Karpas-422 (cell line): ENCODE measurements at regions not wholly inside any gene's neighbourhood (a gene's known extent, or its start where the extent isn't known, plus 50 kb on each side); places are given as distances from the start of the nearest gene placed in this dataset.

Experiments used
- DNase-seq: peaks from one replicate; pipeline ENCODE4 v3.0.0-alpha.2; 2015
- H2AFZ ChIP-seq: fragments of 200-600 bp; sonication (generic); 2 replicates; pipeline ENCODE4 v1.6.1; 2014; ENCODE audit warnings: antibody characterized with exemption, low read length, mixed read lengths
- H3K27ac ChIP-seq: fragments of 200-600 bp; sonication (generic); 2 replicates; pipeline ENCODE4 v1.5.1; 2014; ENCODE audit warnings: mild to moderate bottlenecking, low read length, moderate library complexity
- H3K27me3 ChIP-seq: fragments of 200-600 bp; sonication (generic); 2 replicates; pipeline ENCODE4 v1.6.1; 2014; ENCODE audit warnings: low read length, mixed read lengths
- H3K36me3 ChIP-seq: fragments of 200-600 bp; sonication (generic); 2 replicates; pipeline ENCODE4 v1.6.1; 2014; ENCODE audit warnings: low read length, mixed read lengths; ENCODE audit not compliant: insufficient read depth
- H3K4me1 ChIP-seq: fragments of 200-600 bp; sonication (generic); 2 replicates; pipeline ENCODE4 v1.6.1; 2014; ENCODE audit warnings: mild to moderate bottlenecking, low read length, mixed read lengths
- H3K4me2 ChIP-seq: fragments of 200-600 bp; sonication (generic); 2 replicates; pipeline ENCODE4 v1.6.1; 2014; ENCODE audit warnings: low read length, low read depth, mild to moderate bottlenecking; ENCODE audit not compliant: poor library complexity, severe bottlenecking
- H3K4me3 ChIP-seq: fragments of 200-600 bp; sonication (generic); 2 replicates; pipeline ENCODE4 v1.5.1; 2014; ENCODE audit warnings: mild to moderate bottlenecking, antibody characterized with exemption, low read length, mixed read lengths
- H3K79me2 ChIP-seq: fragments of 200-600 bp; sonication (generic); 2 replicates; pipeline ENCODE4 v1.6.1; 2014; ENCODE audit warnings: mild to moderate bottlenecking, low read length, mixed read lengths
- H3K9ac ChIP-seq: fragments of 200-600 bp; sonication (generic); 2 replicates; pipeline ENCODE4 v1.6.0; 2014; ENCODE audit warnings: low read length
- H3K9me2 ChIP-seq: fragments of 200-600 bp; sonication (generic), shearing (Covaris generic); replicated peaks from 2 replicates; pipeline ENCODE4 v1.6.0; 2014; ENCODE audit warnings: mild to moderate bottlenecking, low read length, moderate library complexity; ENCODE audit not compliant: insufficient read depth
- H3K9me3 ChIP-seq: fragments of 300-700, 200-600 bp; sonication (generic); 2 replicates; pipeline ENCODE4 v1.6.1; 2014; ENCODE audit warnings: low read length, mixed read lengths
- H4K20me1 ChIP-seq: fragments of 200-600 bp; sonication (generic); 2 replicates; pipeline ENCODE4 v1.6.1; 2014; ENCODE audit warnings: mild to moderate bottlenecking, antibody characterized with exemption, low read length, low read depth; ENCODE audit not compliant: insufficient read depth

DNA sequence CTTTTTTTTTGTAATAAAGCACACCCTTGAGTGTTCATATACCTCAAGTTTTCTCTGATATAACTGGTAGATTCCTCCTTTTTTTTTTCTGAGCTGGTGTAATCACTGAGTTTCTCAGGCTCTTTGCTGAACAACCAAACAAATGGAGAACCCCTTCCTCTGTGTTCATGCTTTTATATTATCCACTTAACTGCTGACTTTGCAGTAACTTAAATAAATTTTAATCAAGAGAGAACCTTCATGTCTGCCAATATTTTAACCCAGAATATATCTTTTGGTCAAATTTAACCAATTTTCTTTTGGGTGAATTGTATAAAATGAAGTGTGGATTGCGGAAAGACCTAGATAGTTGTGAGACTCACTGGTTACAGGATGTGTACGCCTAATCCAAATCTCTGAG, 833.0 kb upstream of the COX7C start:
- no peak overlapping the region for H3K4me3 ChIP-seq
- DNase-seq: no peak
- no peak overlapping the region for H3K9ac ChIP-seq
- no peaks in the 10 kb centered on the region for H3K4me1 ChIP-seq
- no peak overlapping the region for H2AFZ ChIP-seq
- no peak overlapping the region for H3K4me2 ChIP-seq
- no peaks in the 10 kb centered on the region for H3K27me3 ChIP-seq
- no peaks in the 10 kb centered on the region for H3K36me3 ChIP-seq
- H3K9me2 ChIP-seq: no peaks in the 10 kb centered on the region
- H4K20me1 ChIP-seq: no peaks in the 10 kb centered on the region
- H3K9me3 ChIP-seq: peaks cover 17% of the 10 kb centered on the region; the same call in 1 of the 2 replicates
- H3K79me2 ChIP-seq: no peaks in the 10 kb centered on the region
- H3K27ac ChIP-seq: no peak overlapping the region

DNA sequence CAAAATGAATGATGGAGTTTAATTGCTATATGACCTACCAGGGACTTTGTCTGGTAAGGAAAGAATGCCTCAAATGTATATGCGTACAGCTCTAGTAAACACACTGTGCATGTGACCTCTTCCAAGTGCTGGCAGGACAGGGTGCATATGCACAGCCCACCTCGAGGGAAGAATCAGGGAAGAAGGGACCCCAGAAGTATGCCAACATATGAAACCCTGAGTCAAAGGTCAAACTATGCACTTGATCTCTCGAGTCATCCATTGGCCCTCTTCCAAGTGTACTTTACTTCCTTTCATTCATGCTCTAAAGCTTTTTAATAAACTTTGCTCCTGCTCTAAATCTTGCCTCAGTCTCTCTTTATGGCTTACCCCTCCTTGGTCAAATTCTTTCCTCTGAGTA, 804.6 kb upstream of the COX7C start:
- H4K20me1 ChIP-seq: no peaks in the 10 kb centered on the region
- H3K4me1 ChIP-seq: no peaks in the 10 kb centered on the region
- H3K4me2 ChIP-seq: no peak overlapping the region
- no peaks in the 10 kb centered on the region for H3K36me3 ChIP-seq
- no peak overlapping the region for H3K27ac ChIP-seq
- H3K27me3 ChIP-seq: no peaks in the 10 kb centered on the region
- H3K9me2 ChIP-seq: no peaks in the 10 kb centered on the region
- no peak overlapping the region for H2AFZ ChIP-seq
- no peaks in the 10 kb centered on the region for H3K79me2 ChIP-seq
- H3K9me3 ChIP-seq: peaks cover 13% of the 10 kb centered on the region
- DNase-seq: no peak
- no peak overlapping the region for H3K9ac ChIP-seq
- no peak overlapping the region for H3K4me3 ChIP-seq

DNA sequence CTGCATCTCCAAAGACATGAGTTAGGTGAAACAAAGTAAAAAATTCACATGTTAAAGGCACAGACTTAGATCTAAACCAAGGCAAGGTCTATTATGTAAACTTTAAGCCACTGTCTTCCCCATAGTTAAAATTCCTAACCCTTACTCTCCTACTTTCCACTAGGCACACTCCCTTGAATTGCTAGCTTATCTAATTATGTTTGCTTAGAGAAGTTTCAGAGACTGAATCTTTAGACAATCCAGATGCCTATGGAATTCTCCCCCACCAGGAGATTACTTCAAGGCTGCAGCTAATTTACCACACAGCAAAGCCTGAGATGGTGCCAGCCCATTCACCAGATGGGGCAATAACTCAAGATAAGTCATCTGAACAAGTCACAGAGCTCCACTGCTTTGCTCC, 803.1 kb upstream of the COX7C start:
- Histone ChIP-seq H3K27ac (no peak overlapping the region), H3K9me2 (no peaks in the 10 kb centered on the region), H3K4me1 (no peaks in the 10 kb centered on the region), H3K9ac (no peak overlapping the region), H2AFZ (no peak overlapping the region), H3K4me3 (no peak overlapping the region), H3K4me2 (no peak overlapping the region), H3K36me3 (no peaks in the 10 kb centered on the region), H3K27me3 (no peaks in the 10 kb centered on the region), H3K79me2 (no peaks in the 10 kb centered on the region), H3K9me3 (peaks cover 13% of the 10 kb centered on the region), H4K20me1 (no peaks in the 10 kb centered on the region)
- DNase-seq: no peak

DNA sequence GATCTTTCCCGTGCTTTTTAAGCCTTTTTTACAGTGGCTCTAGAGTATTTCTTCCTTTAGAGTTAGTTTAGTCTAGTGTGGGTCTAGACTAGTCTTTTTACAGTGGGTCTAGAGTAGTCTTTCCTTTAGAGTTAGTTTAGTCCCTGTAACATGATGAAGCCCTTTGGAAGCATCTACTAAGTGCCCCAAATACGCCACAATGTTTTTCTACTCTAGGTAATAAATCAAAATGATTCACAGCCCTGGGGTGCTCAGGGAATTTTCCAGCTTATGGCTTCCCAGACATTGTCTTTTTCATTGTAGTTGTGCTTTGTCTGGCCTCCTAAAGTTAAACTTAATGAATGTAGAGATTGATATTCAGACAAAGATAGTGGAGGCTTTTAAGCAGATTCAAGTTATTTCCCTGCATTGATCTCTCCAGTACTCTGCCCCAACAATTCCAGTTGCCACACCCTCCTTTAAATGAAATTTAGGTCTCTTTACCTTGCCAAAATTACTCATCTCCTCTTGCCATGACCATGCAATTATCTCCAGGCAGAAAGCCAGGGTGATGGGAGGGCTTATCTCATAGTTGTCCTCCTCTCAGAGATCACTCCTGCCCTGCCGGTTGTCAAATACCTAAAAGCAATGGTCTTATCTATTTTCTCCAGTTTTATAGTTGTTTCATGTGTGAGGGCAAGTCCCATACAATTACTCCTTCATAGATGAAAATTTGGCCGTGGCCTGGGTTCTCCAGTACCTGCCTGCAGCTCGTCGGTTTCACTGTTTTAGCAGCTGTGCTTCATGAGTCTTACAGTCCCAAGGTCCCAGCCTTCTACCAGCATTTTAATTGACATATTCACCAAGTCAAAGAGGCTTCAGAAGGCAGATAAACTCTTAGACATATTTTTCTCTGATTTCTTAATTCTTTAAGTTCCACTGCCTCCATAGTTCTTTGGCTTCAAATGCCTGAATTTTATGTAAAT, 794.0 kb upstream of the COX7C start:
- Histone ChIP-seq H3K36me3 (no peaks in the 10 kb centered on the region), H3K4me1 (no peaks in the 10 kb centered on the region), H3K9me3 (peaks cover 12% of the 10 kb centered on the region), H4K20me1 (no peaks in the 10 kb centered on the region), H3K27me3 (no peaks in the 10 kb centered on the region), H3K79me2 (no peaks in the 10 kb centered on the region), H2AFZ (no peak overlapping the region), H3K27ac (no peak overlapping the region), H3K4me2 (no peak overlapping the region), H3K9me2 (no peaks in the 10 kb centered on the region), H3K9ac (no peak overlapping the region), H3K4me3 (no peak overlapping the region)
- DNase-seq: no peak

DNA sequence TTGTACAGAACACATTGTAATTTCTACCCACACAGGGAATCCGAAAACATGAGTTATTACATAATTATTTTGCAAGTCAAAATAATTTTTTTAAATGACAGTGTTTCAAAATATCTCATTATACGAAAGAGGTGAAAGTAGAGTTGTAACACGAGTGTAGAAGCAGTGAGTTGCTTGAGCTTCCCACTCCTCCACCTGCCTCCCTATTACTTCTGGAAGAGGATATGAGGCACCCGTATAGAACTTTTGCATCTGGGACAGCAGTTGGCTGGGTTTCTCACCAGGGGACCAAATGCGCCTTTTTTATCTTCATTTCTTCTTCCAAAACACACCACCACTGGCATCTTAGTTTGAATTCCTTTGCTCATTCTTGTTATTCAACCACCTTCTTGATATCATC, 779.0 kb upstream of the COX7C start:
- no peak overlapping the region for H3K4me3 ChIP-seq
- H3K79me2 ChIP-seq: no peaks in the 10 kb centered on the region
- H3K27me3 ChIP-seq: no peaks in the 10 kb centered on the region
- H3K9me2 ChIP-seq: no peaks in the 10 kb centered on the region
- H3K9me3 ChIP-seq: peaks cover 10% of the 10 kb centered on the region
- H2AFZ ChIP-seq: no peak overlapping the region
- H4K20me1 ChIP-seq: no peaks in the 10 kb centered on the region
- H3K9ac ChIP-seq: no peak overlapping the region
- no peaks in the 10 kb centered on the region for H3K36me3 ChIP-seq
- no peak overlapping the region for H3K27ac ChIP-seq
- H3K4me1 ChIP-seq: no peaks in the 10 kb centered on the region
- no peak for DNase-seq
- H3K4me2 ChIP-seq: no peak overlapping the region

DNA sequence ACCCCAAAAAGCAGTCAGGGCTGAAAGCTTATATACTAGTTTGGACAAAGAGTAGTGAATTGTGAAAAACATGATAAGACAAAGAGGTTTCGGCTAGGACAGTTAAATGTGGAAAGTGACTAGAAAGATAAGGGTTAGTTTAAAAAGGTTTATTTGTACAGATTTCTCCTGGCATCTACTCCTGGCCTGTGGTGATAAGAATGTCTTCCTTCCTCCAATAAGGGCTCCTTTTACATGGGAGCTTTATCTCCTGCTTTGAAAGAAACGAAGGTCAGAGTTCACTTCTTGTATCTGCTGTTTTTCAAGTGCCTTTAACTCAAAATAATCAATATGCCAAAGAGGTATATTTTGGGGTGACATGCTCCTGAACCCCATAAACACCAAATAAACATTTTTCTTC, 776.1 kb upstream of the COX7C start:
- Histone ChIP-seq H3K9me2 (no peaks in the 10 kb centered on the region), H3K9ac (no peak overlapping the region), H3K36me3 (no peaks in the 10 kb centered on the region), H3K4me1 (no peaks in the 10 kb centered on the region), H3K9me3 (peaks cover 11% of the 10 kb centered on the region; the same call in 1 of the 2 replicates), H2AFZ (no peak overlapping the region), H3K4me3 (no peak overlapping the region), H3K27me3 (no peaks in the 10 kb centered on the region), H3K27ac (no peak overlapping the region), H3K79me2 (no peaks in the 10 kb centered on the region), H4K20me1 (no peaks in the 10 kb centered on the region), H3K4me2 (no peak overlapping the region)
- DNase-seq: no peak

DNA sequence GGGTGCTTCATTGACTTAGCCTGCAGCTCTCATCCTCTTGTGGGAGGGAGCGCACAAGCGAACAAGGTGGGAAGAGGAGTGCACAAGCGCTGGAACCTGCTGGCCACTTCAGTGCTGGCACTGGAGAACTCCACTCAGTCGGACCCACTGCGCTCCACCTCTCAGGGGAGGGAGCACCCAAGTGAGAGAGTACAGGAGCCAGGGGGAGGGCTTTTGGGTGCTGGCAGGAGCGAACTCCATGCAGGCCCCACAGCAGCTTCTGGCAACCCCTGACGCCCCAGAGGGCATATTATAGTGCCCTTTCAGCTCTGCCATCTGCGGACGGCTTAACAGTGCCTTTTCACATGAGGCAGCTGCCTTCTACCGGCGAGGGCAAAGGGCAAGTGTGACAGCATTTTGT, 774.2 kb upstream of the COX7C start:
- H3K36me3 ChIP-seq: no peaks in the 10 kb centered on the region
- no peak overlapping the region for H2AFZ ChIP-seq
- no peak overlapping the region for H3K27ac ChIP-seq
- H3K4me2 ChIP-seq: no peak overlapping the region
- H3K9ac ChIP-seq: no peak overlapping the region
- no peak overlapping the region for H3K4me3 ChIP-seq
- no peak for DNase-seq
- H3K27me3 ChIP-seq: no peaks in the 10 kb centered on the region
- peaks cover 6% of the 10 kb centered on the region for H3K9me3 ChIP-seq
- no peaks in the 10 kb centered on the region for H4K20me1 ChIP-seq
- no peaks in the 10 kb centered on the region for H3K79me2 ChIP-seq
- H3K4me1 ChIP-seq: no peaks in the 10 kb centered on the region
- H3K9me2 ChIP-seq: no peaks in the 10 kb centered on the region

DNA sequence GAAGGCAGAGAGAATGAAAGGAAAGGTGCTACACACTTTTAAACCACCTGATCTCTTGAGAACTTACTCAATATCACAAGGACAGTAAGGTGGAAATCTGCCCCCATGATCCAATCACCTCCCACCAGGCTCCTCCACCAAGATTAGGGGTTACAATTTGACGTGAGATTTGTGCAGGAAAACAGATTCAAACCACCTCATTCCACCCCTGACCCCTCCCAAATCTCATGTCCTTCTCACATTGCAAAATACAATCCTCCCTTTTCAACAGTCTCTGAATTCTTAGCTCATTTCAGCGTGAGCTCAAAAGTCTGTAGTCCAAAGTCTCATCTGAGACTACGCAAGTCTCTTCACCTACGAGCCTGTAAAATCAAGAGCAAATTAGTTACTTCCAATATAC, 768.3 kb upstream of the COX7C start:
- no peaks in the 10 kb centered on the region for H3K9me2 ChIP-seq
- H3K27me3 ChIP-seq: no peaks in the 10 kb centered on the region
- DNase-seq: no peak
- H3K4me1 ChIP-seq: no peaks in the 10 kb centered on the region
- H3K79me2 ChIP-seq: no peaks in the 10 kb centered on the region
- no peak overlapping the region for H3K27ac ChIP-seq
- H4K20me1 ChIP-seq: no peaks in the 10 kb centered on the region
- H3K4me2 ChIP-seq: no peak overlapping the region
- H3K4me3 ChIP-seq: no peak overlapping the region
- no peak overlapping the region for H2AFZ ChIP-seq
- H3K9ac ChIP-seq: no peak overlapping the region
- peaks cover 37% of the 10 kb centered on the region for H3K9me3 ChIP-seq
- no peaks in the 10 kb centered on the region for H3K36me3 ChIP-seq
